Neural crest cell (in vitro differentiated cells): ENCODE measurements at regions not wholly inside any gene's neighbourhood (a gene's known extent, or its start where the extent isn't known, plus 50 kb on each side); places are given as distances from the start of the nearest gene placed in this dataset.
"Not testable (repeated sequence)": the region's sequence is repeated elsewhere in the genome, so short reads cannot be mapped to it uniquely, and the experiment has no call there.

Experiments used
- DNase-seq: peaks from one replicate; pipeline ENCODE4 v3.0.0; 2021; ENCODE audit warnings: low read depth, mixed read lengths, low spot score
- H3K27ac Mint-ChIP-seq: one replicate; pipeline ENCODE4 v1.8.0; 2021; ENCODE audit warnings: mild to moderate bottlenecking, mixed read lengths; ENCODE audit not compliant: unreplicated experiment
- H3K27me3 Mint-ChIP-seq: 2 replicates; pipeline ENCODE4 v1.8.0; 2021; ENCODE audit warnings: low read depth, mild to moderate bottlenecking, mixed read lengths
- H3K36me3 Mint-ChIP-seq: 2 replicates; pipeline ENCODE4 v1.8.0; 2021; ENCODE audit warnings: low read depth, mild to moderate bottlenecking, mixed read lengths
- H3K4me1 Mint-ChIP-seq: 2 replicates; pipeline ENCODE4 v1.8.0; 2021; ENCODE audit warnings: mixed read lengths
- H3K4me3 Mint-ChIP-seq: one replicate; pipeline ENCODE4 v1.8.0; 2021; ENCODE audit warnings: mild to moderate bottlenecking, mixed read lengths
- H3K9me3 Mint-ChIP-seq: 2 replicates; pipeline ENCODE4 v1.8.0; 2021; ENCODE audit warnings: mixed read lengths

DNA sequence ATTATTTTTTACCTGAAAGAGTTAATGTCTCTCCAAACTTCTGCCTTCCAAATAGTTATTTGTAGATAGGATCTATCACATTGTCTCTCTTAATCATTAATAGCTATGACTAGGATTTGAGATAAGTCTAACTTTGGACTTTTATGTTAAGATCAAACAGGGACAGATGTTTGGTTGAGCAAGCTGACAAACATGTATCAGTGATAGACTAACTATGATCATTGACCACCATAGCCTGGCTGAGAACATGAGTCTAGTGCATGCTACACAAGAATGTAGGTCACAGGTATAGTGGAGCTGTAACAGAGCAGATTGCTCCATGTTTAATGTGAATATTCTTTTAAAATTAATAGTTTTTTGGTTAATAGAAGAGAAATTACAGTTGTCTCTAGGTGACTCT is 52.0 kb downstream of the SYT15B start:
- not testable (repeated sequence) for H3K27me3 Mint-ChIP-seq, H3K36me3 Mint-ChIP-seq

GRCh38 chr10:47710443-47710842 is 52.9 kb downstream of the SYT15B start:
- not testable (repeated sequence) for H3K4me1 Mint-ChIP-seq, H3K4me3 Mint-ChIP-seq, DNase-seq, H3K27ac Mint-ChIP-seq, H3K36me3 Mint-ChIP-seq, H3K9me3 Mint-ChIP-seq, H3K27me3 Mint-ChIP-seq

More for the DNA sequence above, 52.0 kb downstream of the SYT15B start:
- H3K4me3 Mint-ChIP-seq, H3K27ac Mint-ChIP-seq, H3K9me3 Mint-ChIP-seq, H3K4me1 Mint-ChIP-seq, DNase-seq: not testable (repeated sequence)

- H3K4me3 Mint-ChIP-seq: peak overlapping the region; percentile 77
- H3K36me3 Mint-ChIP-seq, H3K9me3 Mint-ChIP-seq, H3K27me3 Mint-ChIP-seq, H3K27ac Mint-ChIP-seq, H3K4me1 Mint-ChIP-seq: not testable (repeated sequence)
- peak; percentile 42 for DNase-seq
These were observed 57.5 kb downstream of the SYT15B start for GRCh38 chr10:47705698-47706414.

GRCh38 chr10:47701285-47701684 is 62.1 kb downstream of the SYT15B start:
- not testable (repeated sequence) for H3K36me3 Mint-ChIP-seq, H3K27ac Mint-ChIP-seq, DNase-seq, H3K4me1 Mint-ChIP-seq, H3K9me3 Mint-ChIP-seq, H3K27me3 Mint-ChIP-seq
- peak overlapping the region; percentile 25 for H3K4me3 Mint-ChIP-seq

DNA sequence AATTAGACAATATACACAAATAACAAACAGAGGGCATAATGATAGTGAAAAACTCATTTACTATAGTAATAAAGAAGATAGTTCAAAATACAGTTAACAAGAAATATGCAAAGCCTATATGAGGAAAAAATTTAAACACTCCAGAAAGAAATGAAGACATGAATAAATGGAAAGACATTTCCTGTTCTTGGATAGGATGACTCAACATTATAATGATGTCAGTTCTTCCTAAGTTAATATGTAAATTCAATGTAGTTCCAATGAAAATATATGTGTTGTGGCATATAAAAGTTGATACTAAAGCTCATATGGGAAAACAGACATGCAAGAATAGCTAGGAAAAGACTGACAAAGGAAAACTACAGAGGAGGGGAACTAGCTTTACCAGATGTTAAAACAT is 63.5 kb downstream of the SYT15B start:
- H3K4me1 Mint-ChIP-seq, H3K27ac Mint-ChIP-seq, H3K9me3 Mint-ChIP-seq, DNase-seq, H3K36me3 Mint-ChIP-seq, H3K4me3 Mint-ChIP-seq, H3K27me3 Mint-ChIP-seq: not testable (repeated sequence)

- H3K27me3 Mint-ChIP-seq, H3K4me3 Mint-ChIP-seq, H3K4me1 Mint-ChIP-seq, H3K27ac Mint-ChIP-seq, DNase-seq, H3K36me3 Mint-ChIP-seq, H3K9me3 Mint-ChIP-seq: not testable (repeated sequence)
These were observed 67.2 kb downstream of the SYT15B start for GRCh38 chr10:47696170-47696569.

- H3K4me1 Mint-ChIP-seq, H3K27me3 Mint-ChIP-seq, H3K36me3 Mint-ChIP-seq, H3K27ac Mint-ChIP-seq, DNase-seq, H3K4me3 Mint-ChIP-seq, H3K9me3 Mint-ChIP-seq: not testable (repeated sequence)
These were observed 68.2 kb downstream of the SYT15B start for GRCh38 chr10:47695149-47695548.

DNA sequence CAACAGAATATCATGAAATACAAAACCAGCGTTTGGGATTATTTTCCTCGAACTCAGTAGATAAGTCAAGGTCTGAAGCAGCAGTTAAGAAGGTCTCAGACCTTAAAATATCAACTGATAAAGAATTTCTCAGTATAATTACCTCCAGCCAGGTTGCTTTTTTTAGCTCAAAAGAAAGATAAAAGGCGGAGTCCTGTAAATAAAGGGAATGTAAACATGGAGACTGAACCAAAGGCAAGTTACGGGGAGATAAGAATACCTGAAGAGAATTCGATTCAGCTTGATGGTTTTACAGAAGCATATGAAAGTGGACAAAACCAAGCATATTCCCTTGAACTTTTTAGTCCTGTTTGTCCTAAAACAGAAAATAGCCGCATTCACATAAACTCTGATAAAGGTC is 73.1 kb downstream of the SYT15B start:
- H3K9me3 Mint-ChIP-seq, H3K27me3 Mint-ChIP-seq, H3K36me3 Mint-ChIP-seq, H3K27ac Mint-ChIP-seq, H3K4me1 Mint-ChIP-seq, H3K4me3 Mint-ChIP-seq, DNase-seq: not testable (repeated sequence)

DNA sequence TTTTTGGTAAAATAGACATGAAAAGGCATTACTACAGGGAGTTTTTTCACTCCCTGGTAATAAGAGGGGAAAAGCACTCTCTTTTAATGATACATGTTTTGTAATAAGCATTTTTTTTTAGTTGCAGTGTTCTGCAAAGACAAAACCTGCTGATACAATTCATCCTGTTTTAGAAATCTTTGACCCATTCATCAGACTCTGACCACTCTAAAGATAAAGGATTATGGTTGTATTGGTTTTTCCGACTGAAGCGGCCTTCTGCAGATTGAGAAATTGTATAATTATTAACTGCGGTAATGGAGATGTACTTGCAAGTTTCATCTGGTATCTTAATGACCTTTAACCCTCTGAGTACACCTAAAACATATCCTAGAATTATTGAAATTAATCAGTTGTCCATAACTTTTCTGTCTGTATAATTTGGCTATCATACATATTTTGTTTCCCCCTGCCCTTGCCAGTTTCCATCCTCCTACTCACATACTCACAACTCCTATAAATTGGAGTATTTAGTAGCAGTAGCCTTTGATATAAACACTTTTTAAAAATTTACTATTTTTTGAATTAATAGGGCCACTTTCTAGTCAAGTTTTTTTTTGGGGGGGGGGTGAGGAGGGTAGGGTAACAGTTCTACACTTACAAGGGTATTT is 79.4 kb downstream of the SYT15B start:
- not testable (repeated sequence) for H3K36me3 Mint-ChIP-seq, H3K27ac Mint-ChIP-seq, H3K27me3 Mint-ChIP-seq, H3K4me1 Mint-ChIP-seq, H3K9me3 Mint-ChIP-seq, H3K4me3 Mint-ChIP-seq, DNase-seq

GRCh38 chr10:47681638-47681990 is 81.8 kb downstream of the SYT15B start:
- not testable (repeated sequence) for H3K27me3 Mint-ChIP-seq

GRCh38 chr10:47680848-47681637 is 82.3 kb downstream of the SYT15B start:
- H3K9me3 Mint-ChIP-seq, H3K36me3 Mint-ChIP-seq, DNase-seq, H3K4me1 Mint-ChIP-seq, H3K27me3 Mint-ChIP-seq, H3K4me3 Mint-ChIP-seq, H3K27ac Mint-ChIP-seq: not testable (repeated sequence)

More at GRCh38 chr10:47681638-47681990, 81.8 kb downstream of the SYT15B start:
- H3K4me1 Mint-ChIP-seq, H3K36me3 Mint-ChIP-seq, H3K9me3 Mint-ChIP-seq, H3K4me3 Mint-ChIP-seq, DNase-seq, H3K27ac Mint-ChIP-seq: not testable (repeated sequence)

DNA sequence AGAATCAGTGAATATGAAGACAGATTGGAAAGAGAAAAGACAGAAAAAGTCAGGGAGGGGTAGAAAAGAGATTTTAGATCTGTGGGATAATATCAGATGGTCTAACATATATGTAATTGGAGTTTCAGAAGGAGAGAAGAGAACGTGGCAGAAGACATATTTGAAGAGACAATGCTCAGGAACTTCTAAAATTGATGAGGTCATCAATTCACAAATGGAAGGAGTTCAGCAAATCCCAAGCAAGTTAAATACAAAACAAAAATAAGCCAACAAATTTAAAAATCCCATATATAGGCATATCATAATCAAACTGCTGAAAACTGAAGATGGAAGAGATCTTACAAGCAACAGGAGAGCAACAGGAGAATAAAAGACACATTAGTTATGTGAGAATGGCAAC is 87.3 kb downstream of the SYT15B start:
- H3K36me3 Mint-ChIP-seq, DNase-seq, H3K4me1 Mint-ChIP-seq, H3K27ac Mint-ChIP-seq, H3K4me3 Mint-ChIP-seq, H3K9me3 Mint-ChIP-seq, H3K27me3 Mint-ChIP-seq: not testable (repeated sequence)

DNA sequence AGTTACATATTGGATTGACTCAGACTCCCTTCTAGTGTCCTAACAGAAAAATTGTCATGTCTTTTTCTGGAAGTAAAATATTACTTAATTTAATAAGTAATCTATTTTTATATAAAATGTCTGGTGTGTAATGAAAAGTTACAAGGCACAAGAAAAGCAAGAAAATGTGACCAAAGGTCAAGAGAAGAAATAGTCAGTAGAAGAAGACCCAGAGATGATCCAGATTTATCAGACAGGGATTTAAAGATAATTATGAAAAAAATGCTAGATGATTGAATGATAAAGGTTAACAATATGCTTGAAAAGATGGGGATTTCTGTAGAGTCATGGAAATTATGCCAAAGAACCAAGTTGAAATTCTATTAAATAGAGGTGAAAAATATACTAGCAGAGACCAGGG is 87.8 kb downstream of the SYT15B start:
- not testable (repeated sequence) for H3K9me3 Mint-ChIP-seq, H3K4me1 Mint-ChIP-seq, H3K27me3 Mint-ChIP-seq, DNase-seq, H3K4me3 Mint-ChIP-seq, H3K27ac Mint-ChIP-seq, H3K36me3 Mint-ChIP-seq

DNA sequence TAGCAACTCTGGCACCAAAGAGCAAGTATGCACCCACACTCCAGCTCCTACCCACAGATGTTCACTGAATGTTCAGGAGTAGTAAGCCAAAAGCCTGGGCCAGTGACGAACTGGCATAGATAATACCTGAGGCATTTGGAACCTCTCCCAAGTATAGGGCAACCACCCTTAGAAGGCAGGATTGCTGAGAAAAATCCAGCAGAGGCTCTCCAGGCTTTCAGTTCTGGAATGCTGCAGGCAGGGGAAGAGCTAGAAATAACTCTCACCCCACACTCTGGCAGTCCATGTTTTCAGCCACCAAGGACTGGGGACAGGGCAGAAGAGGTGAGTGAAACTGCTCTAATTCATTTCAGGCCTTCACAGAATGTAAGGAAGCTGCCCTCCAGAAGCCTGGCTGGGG is 90.3 kb downstream of the SYT15B start:
- H3K27ac Mint-ChIP-seq, H3K9me3 Mint-ChIP-seq: not testable (repeated sequence)

More for the DNA sequence above, 90.3 kb downstream of the SYT15B start:
- H3K4me1 Mint-ChIP-seq, DNase-seq, H3K36me3 Mint-ChIP-seq, H3K4me3 Mint-ChIP-seq, H3K27me3 Mint-ChIP-seq: not testable (repeated sequence)
